ENCODE measurements at regions not wholly inside any gene's neighbourhood (a gene's known extent, or its start where the extent isn't known, plus 50 kb on each side); places are given as distances from the start of the nearest gene placed in this dataset.
"Not testable (repeated sequence)": the region's sequence is repeated elsewhere in the genome, so short reads cannot be mapped to it uniquely, and the experiment has no call there.

- DNase-seq (ENCODE audit: low spot score) = no peak
These were observed 340.5 kb downstream of the TMEM121 start for GRCh38 chr14:105866841-105867321.

GRCh38 chr14:105867961-105868599 lies 341.7 kb downstream of the TMEM121 start:
- no peak for DNase-seq (ENCODE audit: low spot score)

- no peak for DNase-seq (ENCODE audit: low spot score)
These were observed 345.2 kb downstream of the TMEM121 start for GRCh38 chr14:105871590-105871989.

GRCh38 chr14:105873870-105874512 lies 347.6 kb downstream of the TMEM121 start:
- DNase-seq (ENCODE audit: low spot score) = no peak

DNA sequence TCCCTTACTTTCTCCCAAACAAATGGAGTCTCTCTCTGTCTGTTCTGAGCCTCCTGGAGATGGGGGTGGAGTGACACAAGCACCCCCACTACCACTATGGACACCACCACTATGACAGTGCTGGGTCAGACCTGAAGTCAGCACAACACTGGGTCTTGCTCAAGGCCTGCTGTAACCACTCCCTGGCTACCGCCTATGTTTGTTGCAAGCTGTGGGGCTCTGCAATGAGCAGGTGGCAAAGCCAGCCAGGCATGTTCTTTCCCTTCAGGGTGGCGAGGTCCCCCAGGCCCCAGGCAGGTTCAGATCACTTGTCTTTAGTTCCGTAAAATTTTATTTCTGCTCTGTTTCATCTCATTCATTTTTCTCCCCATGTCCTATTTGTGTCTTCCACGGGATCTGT lies 349.8 kb downstream of the TMEM121 start:
- DNase-seq (ENCODE audit: low spot score) = no peak

- no peak for DNase-seq (ENCODE audit: low spot score)
These were observed 350.4 kb downstream of the TMEM121 start for GRCh38 chr14:105876829-105877228.

- DNase-seq (ENCODE audit: low spot score) = no peak
These were observed 351.3 kb downstream of the TMEM121 start for GRCh38 chr14:105877645-105878044.

DNA sequence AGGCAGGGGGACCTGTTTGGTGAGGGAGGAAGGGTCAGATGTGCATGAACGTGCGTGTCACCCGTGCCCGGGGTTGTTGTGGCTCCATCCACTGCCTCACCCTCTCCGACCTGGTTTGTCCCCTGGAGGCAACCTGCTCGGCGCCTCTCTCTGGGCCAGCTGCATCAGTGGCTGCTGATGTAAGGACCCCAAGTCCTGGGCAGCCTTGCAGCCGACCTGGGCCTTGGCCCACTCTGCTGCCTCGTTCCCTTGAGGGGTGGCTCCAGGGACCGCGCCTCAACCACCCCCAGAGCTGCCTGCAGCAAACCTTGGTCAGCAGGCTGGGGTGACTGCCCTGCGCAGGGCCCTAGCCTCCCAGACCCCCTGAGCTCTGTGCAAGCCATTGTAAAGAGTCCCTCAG lies 351.7 kb downstream of the TMEM121 start:
- no peak for DNase-seq (ENCODE audit: low spot score)

- DNase-seq (ENCODE audit: low spot score) = no peak
These were observed 352.2 kb downstream of the TMEM121 start for GRCh38 chr14:105878554-105878953.

- DNase-seq (ENCODE audit: low spot score) = no peak
These were observed 353.1 kb downstream of the TMEM121 start for GRCh38 chr14:105879503-105879866.

DNA sequence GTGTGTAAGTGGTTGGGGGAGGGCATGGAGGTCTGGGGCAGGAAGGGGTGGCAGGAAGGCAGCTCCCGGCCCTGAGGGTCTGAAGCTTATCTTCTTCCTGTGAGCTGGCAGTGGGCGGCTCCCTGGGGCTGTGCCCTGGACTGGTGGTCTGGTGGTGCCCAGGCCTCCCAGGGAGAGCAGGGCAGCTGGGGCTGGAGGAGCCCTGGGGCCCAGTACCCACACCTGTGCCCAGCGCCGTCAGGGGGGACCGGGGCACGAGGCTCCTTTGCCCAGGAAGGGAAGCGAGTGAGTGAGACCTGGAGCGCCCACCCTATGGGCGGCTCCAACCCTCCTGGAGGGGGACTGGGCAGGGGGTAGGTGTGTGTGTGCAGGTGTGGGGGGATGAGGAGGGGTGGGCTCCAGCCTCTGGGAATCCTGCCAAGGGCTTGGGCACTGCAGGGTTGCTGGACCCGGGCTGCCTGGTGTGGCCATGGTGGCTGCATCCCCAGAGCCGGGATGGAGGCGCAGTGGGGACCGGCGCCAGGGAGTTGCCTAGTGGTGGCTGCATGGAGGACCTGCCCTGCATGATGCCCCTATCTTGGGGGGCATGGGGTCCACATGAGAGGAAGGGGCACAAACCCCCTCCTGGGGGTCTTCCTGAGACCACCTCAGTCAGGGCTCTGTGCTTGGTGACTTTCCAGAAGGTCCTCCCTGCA lies 353.6 kb downstream of the TMEM121 start:
- no peak for DNase-seq (ENCODE audit: low spot score)

DNA sequence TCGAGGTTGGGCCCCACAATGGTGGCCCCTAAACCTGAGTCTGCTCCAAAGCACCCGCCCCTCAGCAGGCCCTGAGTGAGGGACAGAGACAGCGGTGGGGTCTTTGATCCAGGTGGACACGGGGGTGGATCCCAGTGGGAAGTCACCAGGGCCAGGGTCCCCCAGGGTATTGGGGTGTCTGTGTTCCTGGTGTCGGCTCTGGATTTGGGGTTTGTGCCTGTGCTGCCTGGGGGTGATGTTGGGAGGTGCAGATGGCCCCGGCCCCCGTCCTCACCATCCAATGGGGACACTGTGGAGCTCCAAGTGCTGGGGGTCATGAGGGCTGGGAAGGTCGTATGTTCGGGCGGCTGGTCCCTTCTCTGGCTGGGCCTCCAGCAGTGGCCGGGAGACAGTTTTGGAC lies 354.2 kb downstream of the TMEM121 start:
- DNase-seq (ENCODE audit: low spot score) = no peak

- DNase-seq (ENCODE audit: low spot score) = no peak
These were observed 354.9 kb downstream of the TMEM121 start for GRCh38 chr14:105881021-105881930.

DNA sequence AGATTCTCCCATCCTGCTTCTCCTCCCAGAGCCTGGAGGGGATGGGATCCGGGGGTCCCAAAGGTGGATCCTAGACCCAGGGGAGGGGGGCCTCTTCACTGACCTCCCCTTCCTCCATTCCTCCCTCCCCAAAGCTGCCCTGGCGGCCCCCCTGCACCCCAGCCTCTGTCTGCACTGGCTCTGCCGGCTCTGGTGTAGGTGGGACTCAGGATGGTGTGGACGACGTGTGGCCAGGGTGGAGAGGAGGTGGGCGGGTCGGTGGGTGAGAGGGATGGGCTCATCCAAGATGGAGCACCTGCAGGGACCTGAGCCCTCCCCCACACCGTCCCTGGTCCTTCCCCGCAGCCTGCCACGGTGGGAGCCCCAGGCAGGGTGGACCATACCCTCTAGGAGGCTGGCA lies 355.6 kb downstream of the TMEM121 start:
- DNase-seq (ENCODE audit: low spot score) = not testable (repeated sequence)

GRCh38 chr14:105882626-105883025 lies 356.2 kb downstream of the TMEM121 start:
- DNase-seq (ENCODE audit: low spot score) = no peak

GRCh38 chr14:105883066-105884005 lies 357.0 kb downstream of the TMEM121 start:
- DNase-seq (ENCODE audit: low spot score) = no peak

GRCh38 chr14:105884192-105884807 lies 357.9 kb downstream of the TMEM121 start:
- not testable (repeated sequence) for DNase-seq (ENCODE audit: low spot score)

- no peak for DNase-seq (ENCODE audit: low spot score)
These were observed 358.5 kb downstream of the TMEM121 start for GRCh38 chr14:105884808-105885281.

DNA sequence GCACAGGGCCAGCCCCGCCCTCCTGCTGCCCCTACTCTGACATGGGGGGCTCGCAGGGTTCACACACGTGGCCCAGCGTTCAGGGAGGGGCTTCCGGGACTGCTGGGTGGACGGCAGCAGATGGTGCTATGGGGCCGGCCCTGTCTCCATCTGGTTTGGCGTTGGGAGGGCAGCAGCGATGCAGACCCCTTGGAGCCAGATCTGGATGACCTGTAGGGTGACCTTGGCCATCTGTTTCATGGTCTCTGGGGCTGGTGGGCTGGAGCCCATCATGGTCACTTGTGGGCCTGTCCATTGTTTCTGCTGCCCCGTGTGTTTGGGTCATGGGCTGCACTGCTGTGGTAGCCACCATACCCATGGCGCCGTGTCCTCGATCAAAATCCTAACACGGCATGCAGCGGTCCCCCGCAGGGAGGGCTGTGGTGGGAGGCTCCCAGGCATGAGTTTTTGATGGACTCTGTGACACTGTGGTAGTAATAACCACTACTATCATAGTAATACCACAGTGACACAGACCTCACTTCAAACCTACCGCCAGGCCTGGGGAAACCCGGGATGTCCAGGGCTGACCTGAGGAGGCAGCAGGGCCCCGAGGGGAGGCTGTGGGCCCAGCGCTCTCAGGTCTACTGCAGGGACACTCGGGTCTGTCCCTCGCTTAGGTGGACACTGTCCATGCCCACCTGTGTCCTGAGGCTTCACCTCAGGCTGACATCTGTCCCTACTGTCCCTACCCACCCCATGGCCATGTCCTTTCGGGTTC lies 359.4 kb downstream of the TMEM121 start:
- DNase-seq (ENCODE audit: low spot score) = no peak
